ENCODE measurements at regions not wholly inside any gene's neighbourhood (a gene's known extent, or its start where the extent isn't known, plus 50 kb on each side); places are given as distances from the start of the nearest gene placed in this dataset.

DNA sequence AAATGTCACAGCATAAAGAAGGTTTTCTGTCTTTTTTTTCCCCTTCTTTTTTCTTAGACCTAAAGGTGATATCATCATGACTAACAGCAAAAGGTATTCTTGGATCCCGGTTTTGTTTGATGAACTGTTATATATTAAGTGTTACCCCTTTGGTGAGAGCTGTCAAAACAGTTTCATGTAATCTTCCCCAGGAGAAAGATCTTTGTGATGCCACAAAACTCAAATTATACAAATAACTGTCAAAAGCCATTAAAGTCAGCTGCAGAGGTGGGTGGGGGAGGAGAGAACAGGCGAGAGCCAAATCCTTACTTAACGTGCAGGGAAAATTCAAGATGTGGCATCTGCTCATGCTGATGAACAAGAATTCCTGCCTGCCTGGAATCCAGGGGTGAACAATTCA, 258.2 kb downstream of the BMP7 start:
- Histone ChIP-seq H3K4me3 (ENCODE audit: low read depth, low read length) (no peak overlapping the region), H3K27me3 (ENCODE audit: control insufficient read depth, insufficient read depth, low read length) (peaks cover 6% of the 10 kb centered on the region), H3K9ac (ENCODE audit: low read length) (no peak overlapping the region), H3K4me1 (ENCODE audit: control insufficient read depth, insufficient read depth, low read length) (peaks cover 39% of the 10 kb centered on the region; the same call in 1 of the 2 replicates), H3K27ac (ENCODE audit: low read depth, low read length) (no peak overlapping the region), H3K36me3 (ENCODE audit: control insufficient read depth, insufficient read depth, low read length) (no peaks in the 10 kb centered on the region), H3K9me3 (ENCODE audit: control insufficient read depth, insufficient read depth, low read depth, low read length) (no peaks in the 10 kb centered on the region)

DNA sequence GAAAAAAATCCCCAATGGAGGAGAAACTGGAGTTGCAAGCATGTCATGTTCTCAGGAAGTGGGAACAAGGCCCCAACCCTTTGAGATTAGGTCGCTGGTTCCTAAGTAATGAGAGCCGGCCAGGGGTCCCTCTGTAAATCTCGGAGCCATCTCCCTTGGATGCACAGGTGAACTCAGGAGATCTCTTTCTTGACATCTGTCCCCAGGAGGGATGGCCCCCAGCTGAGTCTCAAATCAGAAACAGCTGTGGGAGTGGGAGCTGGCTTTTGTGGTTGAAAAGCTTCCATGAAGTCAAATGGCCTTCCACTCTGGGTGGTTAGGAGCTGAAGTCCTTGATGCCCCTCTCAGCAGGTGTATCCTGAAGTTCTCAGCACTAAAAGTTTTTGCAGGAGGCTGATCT, 257.1 kb downstream of the BMP7 start:
- peaks cover 13% of the 10 kb centered on the region for H3K27me3 ChIP-seq (ENCODE audit: control insufficient read depth, insufficient read depth, low read length)
- no peaks in the 10 kb centered on the region for H3K36me3 ChIP-seq (ENCODE audit: control insufficient read depth, insufficient read depth, low read length)
- H3K9ac ChIP-seq (ENCODE audit: low read length), result no peak overlapping the region
- no peaks in the 10 kb centered on the region for H3K9me3 ChIP-seq (ENCODE audit: control insufficient read depth, insufficient read depth, low read depth, low read length)
- peaks cover 43% of the 10 kb centered on the region; the same call in 1 of the 2 replicates for H3K4me1 ChIP-seq (ENCODE audit: control insufficient read depth, insufficient read depth, low read length)
- no peak overlapping the region for H3K4me3 ChIP-seq (ENCODE audit: low read depth, low read length)
- H3K27ac ChIP-seq (ENCODE audit: low read depth, low read length), result no peak overlapping the region

DNA sequence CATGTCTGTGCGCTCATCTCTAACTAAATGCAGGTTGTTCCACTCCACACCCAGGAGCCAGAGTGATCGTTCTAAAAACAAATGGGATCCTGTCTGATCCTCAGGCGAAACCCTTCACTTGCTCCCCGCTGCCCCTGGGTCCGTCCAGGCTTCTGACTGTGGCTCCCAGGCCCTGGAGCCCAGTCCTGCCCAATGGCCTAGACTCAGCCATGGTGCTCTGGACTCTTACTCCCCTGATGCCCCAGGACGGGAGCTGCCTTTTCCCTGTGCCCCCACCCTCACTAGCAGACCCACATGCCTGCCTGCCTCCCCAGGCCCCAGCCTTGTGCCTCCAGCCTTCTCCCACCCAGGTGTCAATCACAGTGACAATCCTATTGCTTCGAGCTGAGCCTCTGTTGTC, 256.7 kb downstream of the BMP7 start:
- no peaks in the 10 kb centered on the region for H3K9me3 ChIP-seq (ENCODE audit: control insufficient read depth, insufficient read depth, low read depth, low read length)
- no peaks in the 10 kb centered on the region for H3K36me3 ChIP-seq (ENCODE audit: control insufficient read depth, insufficient read depth, low read length)
- no peak overlapping the region for H3K9ac ChIP-seq (ENCODE audit: low read length)
- no peak overlapping the region for H3K4me3 ChIP-seq (ENCODE audit: low read depth, low read length)
- peaks cover 39% of the 10 kb centered on the region; the same call in 1 of the 2 replicates for H3K4me1 ChIP-seq (ENCODE audit: control insufficient read depth, insufficient read depth, low read length)
- H3K27ac ChIP-seq (ENCODE audit: low read depth, low read length), result no peak overlapping the region
- H3K27me3 ChIP-seq (ENCODE audit: control insufficient read depth, insufficient read depth, low read length), result peaks cover 17% of the 10 kb centered on the region

DNA sequence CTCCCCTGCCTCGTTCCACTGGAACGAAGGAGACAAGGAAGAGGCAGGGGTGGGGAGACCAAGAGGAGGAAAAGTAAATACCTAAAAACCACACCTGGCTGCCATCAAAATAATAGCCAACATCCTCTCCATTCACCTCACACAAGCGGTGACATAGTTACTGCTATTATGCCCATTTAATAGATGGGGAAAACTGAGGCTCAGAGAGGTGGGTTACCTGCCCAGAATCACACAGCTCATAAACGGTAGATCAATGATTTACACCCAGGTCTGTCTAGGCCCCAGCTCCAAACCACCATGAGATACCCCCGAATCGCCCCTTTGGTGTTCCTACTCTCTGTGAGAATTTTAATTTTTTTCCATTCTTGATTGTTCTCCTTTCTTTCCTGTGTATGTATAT, 253.8 kb downstream of the BMP7 start:
- peaks cover 19% of the 10 kb centered on the region for H3K4me1 ChIP-seq (ENCODE audit: control insufficient read depth, insufficient read depth, low read length)
- peaks cover 22% of the 10 kb centered on the region for H3K27me3 ChIP-seq (ENCODE audit: control insufficient read depth, insufficient read depth, low read length)
- H3K9me3 ChIP-seq (ENCODE audit: control insufficient read depth, insufficient read depth, low read depth, low read length), result no peaks in the 10 kb centered on the region
- no peak overlapping the region for H3K4me3 ChIP-seq (ENCODE audit: low read depth, low read length)
- no peaks in the 10 kb centered on the region for H3K36me3 ChIP-seq (ENCODE audit: control insufficient read depth, insufficient read depth, low read length)
- no peak overlapping the region for H3K9ac ChIP-seq (ENCODE audit: low read length)
- H3K27ac ChIP-seq (ENCODE audit: low read depth, low read length), result no peak overlapping the region

DNA sequence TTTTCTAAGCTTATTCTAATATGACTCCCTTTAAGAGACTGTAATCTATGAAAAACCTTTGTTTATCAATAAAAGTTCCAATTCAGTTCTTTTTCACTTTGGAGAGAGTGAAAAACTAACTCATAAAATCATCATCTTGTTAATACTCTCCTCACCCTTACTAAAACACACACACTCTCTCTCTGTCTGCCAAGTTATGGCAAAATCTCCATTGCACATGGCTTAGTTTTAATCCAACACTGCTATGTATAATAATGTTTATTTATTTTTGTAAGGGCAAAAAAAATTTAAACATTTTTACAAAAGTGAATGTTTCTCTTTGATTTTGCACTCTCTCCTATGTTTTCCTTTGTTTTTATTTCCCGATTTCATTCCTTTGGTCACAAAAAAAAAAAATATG, 253.2 kb downstream of the BMP7 start:
- no peak overlapping the region for H3K4me3 ChIP-seq (ENCODE audit: low read depth, low read length)
- peaks cover 14% of the 10 kb centered on the region for H3K4me1 ChIP-seq (ENCODE audit: control insufficient read depth, insufficient read depth, low read length)
- peaks cover 22% of the 10 kb centered on the region for H3K27me3 ChIP-seq (ENCODE audit: control insufficient read depth, insufficient read depth, low read length)
- no peak overlapping the region for H3K9ac ChIP-seq (ENCODE audit: low read length)
- H3K9me3 ChIP-seq (ENCODE audit: control insufficient read depth, insufficient read depth, low read depth, low read length), result no peaks in the 10 kb centered on the region
- H3K27ac ChIP-seq (ENCODE audit: low read depth, low read length), result no peak overlapping the region
- H3K36me3 ChIP-seq (ENCODE audit: control insufficient read depth, insufficient read depth, low read length), result no peaks in the 10 kb centered on the region

DNA sequence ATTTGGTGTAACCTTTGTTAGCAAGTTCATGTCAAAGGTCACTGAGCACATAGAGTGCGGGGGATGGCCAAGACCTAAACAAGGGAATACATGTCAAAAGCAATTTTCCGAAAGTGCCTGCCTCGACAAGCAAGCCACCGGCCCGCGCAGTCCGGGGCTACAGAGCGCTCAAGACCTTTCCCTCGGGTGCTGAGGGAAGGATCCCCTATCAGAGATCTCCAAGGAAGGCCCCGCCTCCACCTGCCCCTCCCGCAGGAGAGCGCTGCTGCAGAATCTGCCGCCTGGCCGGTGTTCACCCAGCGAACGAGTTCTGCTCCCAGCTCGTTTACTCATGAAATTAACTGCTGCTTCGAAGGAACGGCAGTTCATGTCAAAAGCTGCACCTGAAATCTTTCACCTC, 252.7 kb downstream of the BMP7 start:
- Histone ChIP-seq H3K27me3 (ENCODE audit: control insufficient read depth, insufficient read depth, low read length) (peaks cover 22% of the 10 kb centered on the region), H3K27ac (ENCODE audit: low read depth, low read length) (no peak overlapping the region), H3K4me3 (ENCODE audit: low read depth, low read length) (0 out of 2 replicates have a peak overlapping the region, but pooled peaks have one; percentile 18), H3K9ac (ENCODE audit: low read length) (no peak overlapping the region), H3K4me1 (ENCODE audit: control insufficient read depth, insufficient read depth, low read length) (peaks cover 10% of the 10 kb centered on the region; the same call in 1 of the 2 replicates), H3K36me3 (ENCODE audit: control insufficient read depth, insufficient read depth, low read length) (no peaks in the 10 kb centered on the region), H3K9me3 (ENCODE audit: control insufficient read depth, insufficient read depth, low read depth, low read length) (no peaks in the 10 kb centered on the region)

DNA sequence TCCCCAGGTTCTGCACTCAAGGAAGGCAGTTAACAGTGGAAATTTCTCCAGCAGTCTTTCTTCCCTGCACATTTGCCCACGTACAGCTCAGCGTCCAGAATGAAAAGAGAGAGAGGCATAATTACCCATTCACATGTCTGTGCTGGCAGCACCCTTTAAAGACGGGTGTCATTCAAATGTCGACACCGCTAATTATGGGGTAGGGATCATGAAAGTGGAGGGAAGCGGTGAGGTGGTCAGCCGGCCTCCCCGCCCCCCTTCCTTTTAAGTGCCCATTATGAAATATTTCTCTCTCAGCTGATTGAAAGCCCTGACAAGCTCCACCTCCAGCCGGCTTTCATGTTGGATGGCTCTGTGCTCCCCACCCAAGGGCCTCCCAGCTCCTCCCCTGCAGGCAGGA, 246.1 kb downstream of the BMP7 start:
- H3K9me3 ChIP-seq (ENCODE audit: control insufficient read depth, insufficient read depth, low read depth, low read length), result peaks cover 7% of the 10 kb centered on the region; the same call in 1 of the 2 replicates
- H3K27me3 ChIP-seq (ENCODE audit: control insufficient read depth, insufficient read depth, low read length), result 0 out of 2 replicates have a peak, but pooled peaks cover 4% of the 10 kb centered on the region
- H3K9ac ChIP-seq (ENCODE audit: low read length), result no peak overlapping the region
- no peak overlapping the region for H3K4me3 ChIP-seq (ENCODE audit: low read depth, low read length)
- H3K36me3 ChIP-seq (ENCODE audit: control insufficient read depth, insufficient read depth, low read length), result no peaks in the 10 kb centered on the region
- H3K4me1 ChIP-seq (ENCODE audit: control insufficient read depth, insufficient read depth, low read length), result peaks cover 19% of the 10 kb centered on the region
- no peak overlapping the region for H3K27ac ChIP-seq (ENCODE audit: low read depth, low read length)

DNA sequence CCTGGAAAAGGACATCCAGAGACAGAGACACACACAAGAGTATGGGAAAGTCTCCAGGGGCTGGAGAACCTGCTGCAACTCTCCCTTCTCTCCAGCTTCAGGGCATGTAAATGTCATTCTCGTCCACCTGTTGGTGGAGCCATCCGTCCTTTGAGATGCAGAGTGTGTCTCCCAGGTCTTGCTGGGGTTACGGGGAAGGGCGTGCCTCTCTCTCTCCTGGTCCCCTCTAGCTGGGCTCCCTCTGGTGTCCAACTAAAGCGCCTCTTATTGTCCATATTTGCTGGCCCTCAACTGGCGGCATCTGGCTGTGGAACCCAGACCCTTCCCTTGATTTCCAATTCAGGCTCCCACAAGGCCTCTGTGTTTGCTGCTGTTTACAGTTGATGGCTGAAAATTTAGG, 244.1 kb downstream of the BMP7 start:
- Histone ChIP-seq H3K27ac (ENCODE audit: low read depth, low read length) (no peak overlapping the region), H3K4me1 (ENCODE audit: control insufficient read depth, insufficient read depth, low read length) (peaks cover 25% of the 10 kb centered on the region), H3K4me3 (ENCODE audit: low read depth, low read length) (no peak overlapping the region), H3K9ac (ENCODE audit: low read length) (no peak overlapping the region), H3K36me3 (ENCODE audit: control insufficient read depth, insufficient read depth, low read length) (no peaks in the 10 kb centered on the region), H3K9me3 (ENCODE audit: control insufficient read depth, insufficient read depth, low read depth, low read length) (peaks cover 7% of the 10 kb centered on the region; the same call in 1 of the 2 replicates), H3K27me3 (ENCODE audit: control insufficient read depth, insufficient read depth, low read length) (0 out of 2 replicates have a peak, but pooled peaks cover 4% of the 10 kb centered on the region)

DNA sequence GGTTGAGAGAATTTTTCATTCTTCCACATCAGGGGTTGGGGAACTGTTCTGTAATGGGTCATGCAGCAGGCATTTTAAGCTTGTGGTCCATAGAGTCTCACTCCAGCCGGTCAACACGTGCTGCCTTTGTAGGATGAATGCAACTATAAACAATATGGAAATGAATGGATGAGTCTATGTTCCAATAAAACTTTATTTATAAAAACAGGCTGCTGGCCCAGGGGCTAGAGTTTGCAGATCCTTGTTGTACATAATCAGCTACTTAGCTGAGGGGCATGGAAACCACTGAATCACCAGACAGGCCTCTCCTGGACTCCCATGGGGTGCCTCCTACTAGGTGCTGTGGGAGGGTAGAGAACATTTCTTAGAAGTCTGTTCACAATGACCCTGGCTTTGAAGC, 243.4 kb downstream of the BMP7 start:
- Histone ChIP-seq H3K27me3 (ENCODE audit: control insufficient read depth, insufficient read depth, low read length) (0 out of 2 replicates have a peak, but pooled peaks cover 4% of the 10 kb centered on the region), H3K9ac (ENCODE audit: low read length) (no peak overlapping the region), H3K9me3 (ENCODE audit: control insufficient read depth, insufficient read depth, low read depth, low read length) (peaks cover 7% of the 10 kb centered on the region; the same call in 1 of the 2 replicates), H3K27ac (ENCODE audit: low read depth, low read length) (no peak overlapping the region), H3K4me3 (ENCODE audit: low read depth, low read length) (no peak overlapping the region), H3K4me1 (ENCODE audit: control insufficient read depth, insufficient read depth, low read length) (peaks cover 21% of the 10 kb centered on the region), H3K36me3 (ENCODE audit: control insufficient read depth, insufficient read depth, low read length) (no peaks in the 10 kb centered on the region)

DNA sequence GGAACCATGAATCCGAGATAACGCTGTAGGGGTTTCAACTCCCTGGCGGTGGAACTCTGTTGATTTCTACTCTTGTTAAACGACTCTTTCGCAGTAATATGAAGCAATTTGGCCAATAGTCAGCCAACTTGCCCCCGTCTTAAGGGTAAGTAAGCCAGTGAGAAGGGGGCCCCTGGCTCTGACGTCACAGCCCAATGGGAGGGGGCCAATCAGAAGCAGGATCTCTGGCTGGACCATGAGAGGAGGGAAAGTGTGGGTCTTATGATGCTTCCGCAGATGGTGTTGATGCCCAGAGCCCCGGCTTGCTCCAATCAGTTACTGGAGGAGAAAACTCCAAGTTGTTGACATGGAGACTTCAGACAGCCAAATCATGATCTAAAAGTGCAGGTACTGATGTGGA, 242.4 kb downstream of the BMP7 start:
- Histone ChIP-seq H3K4me3 (ENCODE audit: low read depth, low read length) (no peak overlapping the region), H3K27me3 (ENCODE audit: control insufficient read depth, insufficient read depth, low read length) (0 out of 2 replicates have a peak, but pooled peaks cover 4% of the 10 kb centered on the region), H3K27ac (ENCODE audit: low read depth, low read length) (no peak overlapping the region), H3K9ac (ENCODE audit: low read length) (no peak overlapping the region), H3K36me3 (ENCODE audit: control insufficient read depth, insufficient read depth, low read length) (no peaks in the 10 kb centered on the region), H3K4me1 (ENCODE audit: control insufficient read depth, insufficient read depth, low read length) (peaks cover 21% of the 10 kb centered on the region), H3K9me3 (ENCODE audit: control insufficient read depth, insufficient read depth, low read depth, low read length) (peaks cover 7% of the 10 kb centered on the region; the same call in 1 of the 2 replicates)

DNA sequence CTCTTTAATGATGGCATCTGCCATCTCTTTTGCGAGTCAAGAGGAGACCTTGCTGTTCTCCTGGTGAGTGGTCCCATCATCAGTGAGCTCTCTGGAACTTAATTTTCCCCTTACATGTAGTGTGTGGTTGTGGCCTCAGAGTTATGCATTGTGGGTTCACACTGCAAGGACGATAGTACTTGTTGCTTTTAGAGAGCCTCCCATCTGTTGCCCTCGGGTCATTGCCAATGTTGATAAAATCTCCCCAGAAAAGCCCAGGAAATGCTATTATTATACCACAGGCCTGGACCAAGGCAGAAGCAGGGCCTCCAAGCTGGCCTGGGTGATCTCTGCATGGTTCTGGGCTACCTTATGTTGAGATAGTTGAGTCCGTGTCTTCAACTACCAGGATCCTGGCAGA, 241.6 kb downstream of the BMP7 start:
- H3K36me3 ChIP-seq (ENCODE audit: control insufficient read depth, insufficient read depth, low read length), result no peaks in the 10 kb centered on the region
- H3K4me3 ChIP-seq (ENCODE audit: low read depth, low read length), result no peak overlapping the region
- no peak overlapping the region for H3K27ac ChIP-seq (ENCODE audit: low read depth, low read length)
- H3K9ac ChIP-seq (ENCODE audit: low read length), result no peak overlapping the region
- H3K27me3 ChIP-seq (ENCODE audit: control insufficient read depth, insufficient read depth, low read length), result 0 out of 2 replicates have a peak, but pooled peaks cover 4% of the 10 kb centered on the region
- peaks cover 7% of the 10 kb centered on the region; the same call in 1 of the 2 replicates for H3K9me3 ChIP-seq (ENCODE audit: control insufficient read depth, insufficient read depth, low read depth, low read length)
- H3K4me1 ChIP-seq (ENCODE audit: control insufficient read depth, insufficient read depth, low read length), result peaks cover 27% of the 10 kb centered on the region

Data from HUES6 (cell line).